ENCODE measurements at regions not wholly inside any gene's neighbourhood (a gene's known extent, or its start where the extent isn't known, plus 50 kb on each side); places are given as distances from the start of the nearest gene placed in this dataset.

GRCh38 chr16:64215730-64216129 lies 906.1 kb downstream of the CDH11 start:
- TF ChIP-seq POLR2A (IDR thresholded peaks at IDR 0.05; ENCODE audit: extremely low read depth, insufficient read length) (no peak), CTCF (IDR thresholded peaks at IDR 0.05; ENCODE audit: low read depth, low read length) (no peak), MYC (IDR thresholded peaks at IDR 0.05; ENCODE audit: low read depth, low read length) (no peak)
